Thyroid gland (tissue), 4 donors: ENCODE measurements at regions not wholly inside any gene's neighbourhood (a gene's known extent, or its start where the extent isn't known, plus 50 kb on each side); places are given as distances from the start of the nearest gene placed in this dataset.

Source experiments
- DNase-seq, 2 donors: peaks; one replicate each; pipeline ENCODE4 v3.0.0-alpha.2; 2019
- H3K27ac ChIP-seq, 3 donors: fragments of 200-600 bp; sonication (generic); 1 replicate in 2 of 3; 2 replicates in 1 of 3; pipeline ENCODE4 v1.5.1; 2016 to 2019; ENCODE audit warnings: mild to moderate bottlenecking in 1 of 3, moderate library complexity in 1 of 3
- H3K27me3 ChIP-seq: fragments of 200-600 bp; sonication (generic); one replicate; pipeline ENCODE4 v1.5.1; 2019
- H3K36me3 ChIP-seq, 2 donors: fragments of 200-600 bp; sonication (generic); one replicate each; pipeline ENCODE4 v1.5.1; 2016 to 2019
- H3K4me1 ChIP-seq, 2 donors: fragments of 200-600 bp; sonication (generic); one replicate each; pipeline ENCODE4 v1.5.1; 2017 to 2019
- H3K4me3 ChIP-seq, 3 donors: fragments of 200-600 bp; sonication (generic); replicated peaks in 1 of 3; 1 replicate in 2 of 3; 2 replicates in 1 of 3; pipeline ENCODE4 v1.5.1; 2016; ENCODE audit warnings: mild to moderate bottlenecking in 1 of 3
- H3K9me3 ChIP-seq: fragments of 200-600 bp; sonication (generic); one replicate; pipeline ENCODE4 v1.5.1; 2017
- CTCF ChIP-seq, 6 experiments: fragments of 200-600 bp in 3 of 6; fragments of 450-650 bp in 3 of 6; sonication (generic) in 3 of 6; IDR thresholded peaks; one replicate each; pipeline ENCODE4 v1.5.1; 2016 to 2019; ENCODE audit warnings: antibody characterized with exemption in 6 of 6, mild to moderate bottlenecking in 2 of 6, inconsistent platforms in 1 of 6, moderate library complexity in 1 of 6
- POLR2A ChIP-seq, 2 donors: fragments of 450-650 bp; IDR thresholded peaks; one replicate each; pipeline ENCODE4 v1.6.1; 2017; ENCODE audit warnings: antibody characterized with exemption in 2 of 2, mild to moderate bottlenecking in 2 of 2, moderate library complexity in 1 of 2
- WGBS, 2 donors: methylation state at CpG; one replicate each; pipeline ENCODE4 v1.1.5; 2017; 5-methylcytosine and 5-hydroxymethylcytosine counted together
- intact Hi-C: fragments of 100-400 bp; cut with DNase I; formaldehyde crosslinking; loops from one replicate; pipeline ENCODE4 v1.15.1; 2023

GRCh38 chr12:108039794-108040193 lies 89.3 kb upstream of the WSCD2 start:
- Histone ChIP-seq H3K4me1 (peaks cover 6 to 15% of the 10 kb centered on the region in 2 donors), H3K4me3 (no peak overlapping the region), H3K36me3 (no peaks in the 10 kb centered on the region), H3K27me3 (no peaks in the 10 kb centered on the region), H3K27ac (no peak overlapping the region), H3K9me3 (no peaks in the 10 kb centered on the region)
- no peak for DNase-seq
- no peak for TF ChIP-seq CTCF (IDR thresholded peaks at IDR 0.05)
- no peak for TF ChIP-seq POLR2A (IDR thresholded peaks at IDR 0.05)
- WGBS, 2 donors = 90% methylated on average over 4 of the region's 4 CpGs
- intact Hi-C loops = no loop called here

- intact Hi-C loops = no loop called here
- no peak overlapping the region for H3K27ac ChIP-seq
- H3K36me3 ChIP-seq = no peaks in the 10 kb centered on the region
- TF ChIP-seq CTCF (IDR thresholded peaks at IDR 0.05) = no peak
- no peak for TF ChIP-seq POLR2A (IDR thresholded peaks at IDR 0.05)
- 71 to 83% methylated on average over 2 of the region's 2 CpGs for WGBS, 2 donors
- no peak overlapping the region for H3K4me3 ChIP-seq
- peaks cover 6 to 15% of the 10 kb centered on the region in 2 donors for H3K4me1 ChIP-seq
- H3K9me3 ChIP-seq = no peaks in the 10 kb centered on the region
- DNase-seq = no peak
- H3K27me3 ChIP-seq = no peaks in the 10 kb centered on the region
Measured at GRCh38 chr12:108040947-108041346, 88.1 kb upstream of the WSCD2 start.

GRCh38 chr12:108043286-108043685 lies 85.8 kb upstream of the WSCD2 start:
- H3K4me1 ChIP-seq = peaks cover 6 to 15% of the 10 kb centered on the region in 2 donors
- H3K4me3 ChIP-seq = no peak overlapping the region
- DNase-seq = peak; percentile 6 to 20
- TF ChIP-seq CTCF (IDR thresholded peaks at IDR 0.05) (no peak), POLR2A (IDR thresholded peaks at IDR 0.05) (no peak)
- WGBS, 2 donors = 12 to 15% methylated on average over 3 of the region's 3 CpGs
- no peaks in the 10 kb centered on the region for H3K27me3 ChIP-seq
- intact Hi-C loops = no loop called here
- no peak overlapping the region for H3K27ac ChIP-seq
- H3K36me3 ChIP-seq = no peaks in the 10 kb centered on the region
- no peaks in the 10 kb centered on the region for H3K9me3 ChIP-seq

- no peaks in the 10 kb centered on the region for H3K9me3 ChIP-seq
- intact Hi-C loops = no loop called here
- H3K36me3 ChIP-seq = no peaks in the 10 kb centered on the region
- H3K4me3 ChIP-seq = no peak overlapping the region
- H3K4me1 ChIP-seq = peaks cover 6 to 15% of the 10 kb centered on the region in 2 donors
- peak; percentile 4 to 19 for DNase-seq
- H3K27ac ChIP-seq = no peak overlapping the region
- no peaks in the 10 kb centered on the region for H3K27me3 ChIP-seq
- TF ChIP-seq POLR2A (IDR thresholded peaks at IDR 0.05) (no peak), CTCF (IDR thresholded peaks at IDR 0.05) (no peak)
- WGBS, 2 donors = 76 to 80% methylated on average over 7 of the region's 7 CpGs
Measured at GRCh38 chr12:108043750-108044533, 85.1 kb upstream of the WSCD2 start.

- H3K27ac ChIP-seq = peak overlapping the region in 1 of 3 donors; percentile 3
Measured at GRCh38 chr12:108046135-108046534, 83.0 kb upstream of the WSCD2 start.

More at GRCh38 chr12:108046135-108046534, 83.0 kb upstream of the WSCD2 start:
- no peaks in the 10 kb centered on the region for H3K36me3 ChIP-seq
- H3K27me3 ChIP-seq = no peaks in the 10 kb centered on the region
- no peaks in the 10 kb centered on the region for H3K9me3 ChIP-seq
- no peak for TF ChIP-seq CTCF (IDR thresholded peaks at IDR 0.05)
- no peak for TF ChIP-seq POLR2A (IDR thresholded peaks at IDR 0.05)
- no peak for DNase-seq
- intact Hi-C loops = no loop called here
- peaks cover 6 to 15% of the 10 kb centered on the region in 2 donors for H3K4me1 ChIP-seq
- WGBS, 2 donors = 84 to 86% methylated on average over 10 of the region's 10 CpGs
- no peak overlapping the region for H3K4me3 ChIP-seq
